HG03139 (cell line): ENCODE measurements at regions not wholly inside any gene's neighbourhood (a gene's known extent, or its start where the extent isn't known, plus 50 kb on each side); places are given as distances from the start of the nearest gene placed in this dataset.
"Not testable (repeated sequence)": the region's sequence is repeated elsewhere in the genome, so short reads cannot be mapped to it uniquely, and the experiment has no call there.

Source experiments
- ATAC-seq: cut with Tn5 transposase; IDR thresholded peaks from one replicate; pipeline ENCODE4 v1.9.1; 2021; ENCODE audit not compliant: unreplicated experiment

- no peak for ATAC-seq
These were observed 179.3 kb upstream of the FAT3 start for GRCh38 chr11:92045301-92045700.

GRCh38 chr11:92035488-92035887 is 189.1 kb upstream of the FAT3 start:
- no peak for ATAC-seq

DNA sequence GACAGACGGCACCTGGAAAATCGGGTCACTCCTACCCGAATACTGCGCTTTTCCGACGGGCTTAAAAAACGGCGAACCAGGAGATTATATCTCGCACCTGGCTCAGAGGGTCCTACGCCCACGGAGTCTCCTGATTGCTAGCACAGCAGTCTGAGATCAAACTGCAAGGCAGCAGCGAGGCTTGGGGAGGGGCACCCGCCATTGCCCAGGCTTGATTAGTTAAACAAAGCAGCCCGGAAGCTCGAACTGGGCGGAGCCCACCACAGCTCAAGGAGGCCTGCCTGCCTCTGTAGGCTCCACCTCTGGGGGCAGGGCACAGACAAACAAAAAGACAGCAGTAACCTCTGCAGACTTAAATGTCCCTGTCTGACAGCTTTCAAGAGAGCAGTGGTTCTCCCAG is 197.5 kb upstream of the FAT3 start:
- ATAC-seq: not testable (repeated sequence)

DNA sequence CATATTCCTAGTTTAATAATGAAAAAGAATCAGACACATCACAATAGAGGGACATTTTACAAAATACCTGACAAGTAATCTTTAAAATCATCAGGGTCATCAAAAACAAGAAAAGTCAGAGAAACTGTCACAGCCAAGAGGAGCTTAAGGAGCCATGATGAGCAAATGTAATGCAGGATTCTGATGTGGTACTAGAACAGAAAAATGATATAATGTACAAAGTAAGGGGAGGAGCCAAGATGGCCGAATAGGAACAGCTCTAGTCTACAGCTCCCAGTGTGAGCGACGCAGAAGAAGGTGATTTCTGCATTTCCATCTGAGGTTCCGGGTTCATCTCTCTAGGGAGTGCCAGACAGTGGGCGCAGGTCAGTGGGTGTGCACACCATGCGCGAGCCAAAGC is 198.0 kb upstream of the FAT3 start:
- ATAC-seq: no peak

DNA sequence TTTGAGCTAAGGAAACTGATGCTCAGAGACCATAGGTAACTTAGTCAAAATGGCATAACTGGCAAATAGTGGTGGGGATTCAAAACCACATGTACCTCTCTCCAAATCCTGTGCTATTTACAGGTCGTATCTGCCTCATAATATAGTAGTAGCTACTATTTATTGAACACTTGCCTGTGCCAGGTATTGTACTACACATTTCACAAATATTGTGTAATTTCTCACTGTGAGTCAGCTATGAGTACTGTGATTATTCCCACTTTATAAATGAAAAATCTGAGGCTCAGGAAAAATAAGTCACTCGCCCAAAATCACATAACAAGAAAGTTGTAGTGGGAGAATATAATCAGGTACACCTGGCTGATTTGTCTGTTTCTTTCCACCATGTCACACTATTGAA is 199.8 kb upstream of the FAT3 start:
- no peak for ATAC-seq

- no peak for ATAC-seq
These were observed 202.1 kb upstream of the FAT3 start for GRCh38 chr11:92022499-92022898.

- ATAC-seq: no peak
These were observed 206.3 kb upstream of the FAT3 start for GRCh38 chr11:92018332-92018731.

DNA sequence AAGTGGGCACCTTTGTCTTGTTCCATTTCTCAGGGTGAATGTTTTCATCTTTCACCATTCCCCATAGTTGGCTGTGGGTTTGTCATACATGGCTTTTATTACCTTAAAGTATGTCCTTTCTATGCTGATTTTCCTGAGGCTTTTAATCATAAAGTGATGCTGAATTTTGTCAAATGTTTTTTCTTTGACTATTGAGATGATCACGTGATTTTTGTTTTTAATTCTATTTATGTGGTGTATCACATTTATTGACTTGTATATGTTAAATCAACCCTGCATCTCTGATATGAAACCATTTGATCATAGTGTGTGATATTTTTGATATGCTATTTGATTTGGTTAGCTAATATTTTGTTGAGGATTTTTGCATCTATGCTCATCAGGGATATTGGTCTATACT is 216.4 kb upstream of the FAT3 start:
- ATAC-seq: no peak

- no peak for ATAC-seq
These were observed 222.1 kb upstream of the FAT3 start for GRCh38 chr11:92002568-92002967.

- no peak for ATAC-seq
These were observed 226.1 kb upstream of the FAT3 start for GRCh38 chr11:91998481-91998880.

DNA sequence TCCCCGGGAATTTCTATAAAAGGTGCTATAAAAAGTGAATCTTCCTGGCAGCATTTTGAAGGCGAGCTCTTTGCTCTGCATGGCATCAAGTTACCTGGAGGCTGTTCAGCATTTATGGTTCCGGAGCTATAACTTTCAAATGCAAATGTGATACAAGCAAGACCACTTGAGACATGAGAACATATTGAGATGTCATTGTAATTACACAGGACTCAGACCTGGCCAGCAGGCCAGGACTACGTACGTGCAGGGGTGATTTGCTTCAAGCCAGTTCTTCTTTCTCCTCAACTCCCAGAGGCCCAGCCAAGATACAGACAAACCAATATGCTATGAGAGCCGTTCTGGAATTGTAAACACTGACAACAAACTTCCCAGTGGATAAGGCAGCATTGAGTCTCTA is 227.4 kb upstream of the FAT3 start:
- ATAC-seq: no peak

DNA sequence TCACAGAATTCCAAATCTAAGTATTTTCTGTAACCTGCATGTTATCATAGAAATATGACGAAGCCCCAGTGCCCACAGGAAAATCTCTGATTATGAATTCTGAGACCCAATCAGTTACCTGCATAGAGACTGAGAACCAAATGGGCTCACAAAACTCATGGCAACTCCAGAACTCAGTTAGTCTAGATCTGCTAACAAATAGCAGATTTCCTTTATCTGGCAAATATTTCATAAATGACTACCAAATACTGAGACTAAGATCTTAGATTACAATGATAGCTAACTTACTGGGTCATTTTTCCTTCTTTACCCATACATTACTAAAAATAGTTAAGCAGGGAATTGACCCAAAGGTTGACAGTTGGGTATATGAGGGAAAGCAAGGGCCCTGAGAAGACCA is 228.1 kb upstream of the FAT3 start:
- no peak for ATAC-seq

GRCh38 chr11:91988443-91988842 is 236.2 kb upstream of the FAT3 start:
- not testable (repeated sequence) for ATAC-seq

- ATAC-seq: no peak
These were observed 238.4 kb upstream of the FAT3 start for GRCh38 chr11:91986218-91986617.

DNA sequence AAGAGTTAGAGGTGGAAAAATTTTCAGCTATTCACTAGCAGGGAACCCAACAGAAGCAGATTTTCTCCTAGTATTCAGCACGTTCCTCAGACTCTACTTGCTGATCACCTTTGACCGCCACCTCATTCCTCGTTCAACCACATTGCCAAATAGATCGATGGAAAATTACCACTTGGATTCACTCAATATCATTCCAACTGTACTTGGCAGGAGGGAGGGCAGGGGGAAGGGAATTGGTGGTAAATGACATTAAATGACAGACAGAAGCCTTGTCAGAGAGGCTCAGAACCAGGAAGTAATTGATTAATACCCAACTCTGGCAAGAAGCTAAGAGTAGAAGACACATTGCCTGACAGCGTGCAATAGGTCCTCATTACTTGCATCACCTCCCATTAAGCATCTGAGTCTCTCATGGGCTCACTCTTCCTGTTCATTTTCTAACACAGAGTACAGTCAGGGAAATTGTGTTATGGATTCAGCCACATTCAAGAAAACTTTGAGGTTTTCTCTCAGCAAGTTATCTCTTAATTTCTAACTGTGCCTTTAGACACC is 240.5 kb upstream of the FAT3 start:
- ATAC-seq: no peak

DNA sequence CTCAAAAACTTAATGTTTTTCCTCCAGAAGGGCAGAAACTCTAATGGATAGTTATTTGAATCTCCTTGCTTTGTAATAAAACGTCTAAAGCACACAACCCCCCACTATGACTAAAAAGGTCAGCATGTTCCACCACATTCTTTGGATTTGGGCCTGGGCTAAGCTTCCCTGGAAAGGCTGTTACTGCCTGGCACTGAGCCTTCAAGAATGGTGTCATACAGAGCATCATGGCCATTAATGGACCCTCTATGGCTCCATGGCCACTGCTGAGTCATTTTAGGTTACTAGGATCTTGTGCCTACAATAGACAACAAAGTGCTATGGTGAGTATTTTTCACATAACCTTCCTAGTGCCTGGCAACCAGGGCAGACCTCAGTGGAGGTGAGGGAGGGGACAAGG is 242.6 kb upstream of the FAT3 start:
- ATAC-seq: no peak

DNA sequence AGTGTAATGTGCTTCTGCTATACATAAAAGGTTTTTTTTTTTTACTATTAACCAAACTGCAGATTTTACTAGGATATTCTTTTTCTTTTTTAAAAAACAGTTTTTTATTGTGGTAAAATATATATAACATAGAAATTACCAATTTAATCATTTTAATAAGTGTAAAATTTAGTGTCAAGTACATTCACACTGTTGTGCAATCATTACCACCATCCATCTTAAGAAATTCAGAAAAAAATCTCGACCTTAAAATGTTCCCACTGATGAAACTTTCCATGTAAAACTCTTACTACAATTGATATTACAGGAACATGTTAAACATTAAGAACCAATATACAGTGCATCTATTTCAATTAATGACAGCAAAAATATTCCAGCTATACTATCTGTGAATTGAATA is 244.8 kb upstream of the FAT3 start:
- ATAC-seq: no peak

DNA sequence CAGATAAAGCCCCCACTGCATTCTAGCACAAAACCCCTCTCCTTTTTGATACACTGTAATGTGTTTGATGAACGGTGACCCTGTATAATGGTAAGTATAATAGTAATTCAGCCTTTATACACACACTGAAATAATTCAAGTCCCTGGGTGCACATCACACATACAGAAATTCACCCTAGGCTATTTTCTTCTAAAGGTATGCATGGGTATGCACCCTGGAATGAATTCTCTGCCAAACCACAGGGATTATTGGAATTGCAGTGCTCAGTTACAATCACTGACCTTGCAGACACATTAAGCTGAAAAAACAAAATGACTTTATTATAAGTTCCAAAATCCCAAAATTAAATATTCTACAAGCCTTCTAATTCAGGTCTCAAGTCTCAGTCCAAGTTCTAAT is 245.9 kb upstream of the FAT3 start:
- ATAC-seq: no peak

- ATAC-seq: no peak
These were observed 251.9 kb upstream of the FAT3 start for GRCh38 chr11:91972665-91973266.

DNA sequence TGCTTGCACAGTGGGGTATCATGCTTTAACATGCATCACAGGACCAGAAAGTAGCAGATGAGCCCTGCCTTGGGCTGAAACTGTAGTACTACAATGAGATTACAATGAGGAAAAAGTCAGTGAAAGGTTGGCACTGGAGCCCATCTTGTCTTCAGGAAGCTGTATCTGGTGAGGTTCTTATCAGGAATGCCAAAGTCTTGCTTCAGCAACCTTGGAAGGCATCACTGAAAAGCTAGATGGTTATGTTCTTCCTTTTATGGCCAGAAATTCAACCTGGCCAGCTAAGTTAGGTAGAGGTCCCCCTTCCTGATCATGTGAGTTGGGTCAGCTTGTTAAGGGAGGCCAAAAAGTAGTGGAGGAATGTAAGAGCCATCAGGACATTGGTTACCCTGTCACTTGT is 254.0 kb upstream of the FAT3 start:
- no peak for ATAC-seq

- ATAC-seq: no peak
These were observed 255.1 kb upstream of the FAT3 start for GRCh38 chr11:91969486-91969885.

- no peak for ATAC-seq
These were observed 256.9 kb upstream of the FAT3 start for GRCh38 chr11:91967691-91968045.

- no peak for ATAC-seq
These were observed 257.5 kb upstream of the FAT3 start for GRCh38 chr11:91967026-91967690.
